Transverse colon (tissue), 4 donors: ENCODE measurements at regions not wholly inside any gene's neighbourhood (a gene's known extent, or its start where the extent isn't known, plus 50 kb on each side); places are given as distances from the start of the nearest gene placed in this dataset.

Source experiments
- DNase-seq: peaks from one replicate; pipeline ENCODE4 v3.0.0-alpha.2; 2019
- H3K27ac ChIP-seq, 4 donors: fragments of 200-600 bp; sonication (generic); 2 replicates each; pipeline ENCODE4 v1.5.1; 2016 to 2018; ENCODE audit warnings: inconsistent platforms in 4 of 4
- H3K27me3 ChIP-seq: fragments of 200-600 bp; sonication (generic); 2 replicates; pipeline ENCODE4 v1.5.1; 2017; ENCODE audit warnings: inconsistent platforms
- H3K36me3 ChIP-seq, 4 donors: fragments of 200-600 bp; sonication (generic); 2 replicates each; pipeline ENCODE4 v1.5.1; 2017 to 2019; ENCODE audit warnings: inconsistent platforms in 4 of 4
- H3K4me1 ChIP-seq, 4 donors: fragments of 200-600 bp; sonication (generic); 2 replicates each; pipeline ENCODE4 v1.5.1; 2017 to 2020; ENCODE audit warnings: inconsistent platforms in 4 of 4
- H3K4me3 ChIP-seq, 4 donors: fragments of 200-600 bp; sonication (generic); 1 replicate in 1 of 4; 2 replicates in 3 of 4; pipeline versions ENCODE4 v1.5.1 to v1.6.1; 2017 to 2019; ENCODE audit warnings: inconsistent platforms in 4 of 4
- H3K9me3 ChIP-seq, 2 donors: fragments of 200-600 bp; sonication (generic); 2 replicates each; pipeline ENCODE4 v1.5.1; 2017 to 2019; ENCODE audit warnings: inconsistent platforms in 2 of 2
- EP300 ChIP-seq: sonication (generic); formaldehyde crosslinking; IDR thresholded peaks from one replicate; pipeline ENCODE4 v1.6.1; 2017; ENCODE audit warnings: antibody characterized with exemption, low read depth
- POLR2A ChIP-seq: fragments of 450-650 bp; IDR thresholded peaks from one replicate; pipeline ENCODE4 v1.6.1; 2016; ENCODE audit warnings: antibody characterized with exemption, mild to moderate bottlenecking, moderate library complexity
- POLR2AphosphoS5 ChIP-seq, 3 donors: sonication (generic); formaldehyde crosslinking; IDR thresholded peaks; one replicate each; pipeline ENCODE4 v1.6.1; 2016; ENCODE audit warnings: antibody characterized with exemption in 3 of 3
- WGBS, 2 donors: methylation state at CpG; one replicate each; pipeline ENCODE4 v1.1.5; 2018; ENCODE audit warnings: low coverage in 1 of 2; 5-methylcytosine and 5-hydroxymethylcytosine counted together
- in situ Hi-C, 4 donors: fragments of 200-750 bp; cut with MboI; loops; one replicate each; pipeline versions ENCODE4 v1.15.0 to v1.15.1; 2017; ENCODE audit warnings: low sequenced_read_pairs in 3 of 4, low pct_ligation_motif_present in 1 of 4, low pct_unique_long_range_greater_than_20kb in 1 of 4
- intact Hi-C: fragments of 100-400 bp; cut with DNase I; formaldehyde crosslinking; loops from one replicate; pipeline ENCODE4 v1.15.1; 2023; ENCODE audit warnings: low total_unique reads
- TF ChIP-seq, protein P1 (sequence below), 5 experiments: fragments of 200-600 bp in 3 of 5; fragments of 450-650 bp in 2 of 5; sonication (generic) in 3 of 5; IDR thresholded peaks; 1 replicate in 2 of 5; 2 replicates in 3 of 5; pipeline ENCODE4 v1.5.1; 2016 to 2017; ENCODE audit warnings: antibody characterized with exemption in 5 of 5, inconsistent platforms in 3 of 5, mild to moderate bottlenecking in 2 of 5, moderate library complexity in 1 of 5

DNA sequence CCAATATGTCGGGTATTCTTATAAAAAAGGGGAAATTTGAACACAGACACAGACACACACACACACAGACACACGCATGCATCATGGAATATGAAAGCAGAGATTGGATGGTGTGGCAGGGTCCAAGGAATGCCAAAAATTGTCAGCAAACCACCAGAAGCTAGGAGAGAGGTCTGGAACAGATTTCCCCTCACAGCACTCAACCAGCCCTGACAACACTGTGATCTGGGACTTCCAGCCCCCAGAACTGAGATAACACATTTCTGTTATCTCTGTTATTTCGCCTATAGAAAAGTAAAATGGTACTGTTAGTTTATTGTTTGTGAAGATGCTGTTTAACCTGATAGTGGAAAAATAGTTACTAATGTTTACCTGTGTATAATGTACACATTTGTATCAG lies 145.4 kb upstream of the ZBED5 start:
- TF ChIP-seq EP300 (no peak), POLR2A (no peak), POLR2AphosphoS5 (IDR thresholded peaks at IDR 0.05) (no peak)
- TF ChIP-seq, protein P1, sequence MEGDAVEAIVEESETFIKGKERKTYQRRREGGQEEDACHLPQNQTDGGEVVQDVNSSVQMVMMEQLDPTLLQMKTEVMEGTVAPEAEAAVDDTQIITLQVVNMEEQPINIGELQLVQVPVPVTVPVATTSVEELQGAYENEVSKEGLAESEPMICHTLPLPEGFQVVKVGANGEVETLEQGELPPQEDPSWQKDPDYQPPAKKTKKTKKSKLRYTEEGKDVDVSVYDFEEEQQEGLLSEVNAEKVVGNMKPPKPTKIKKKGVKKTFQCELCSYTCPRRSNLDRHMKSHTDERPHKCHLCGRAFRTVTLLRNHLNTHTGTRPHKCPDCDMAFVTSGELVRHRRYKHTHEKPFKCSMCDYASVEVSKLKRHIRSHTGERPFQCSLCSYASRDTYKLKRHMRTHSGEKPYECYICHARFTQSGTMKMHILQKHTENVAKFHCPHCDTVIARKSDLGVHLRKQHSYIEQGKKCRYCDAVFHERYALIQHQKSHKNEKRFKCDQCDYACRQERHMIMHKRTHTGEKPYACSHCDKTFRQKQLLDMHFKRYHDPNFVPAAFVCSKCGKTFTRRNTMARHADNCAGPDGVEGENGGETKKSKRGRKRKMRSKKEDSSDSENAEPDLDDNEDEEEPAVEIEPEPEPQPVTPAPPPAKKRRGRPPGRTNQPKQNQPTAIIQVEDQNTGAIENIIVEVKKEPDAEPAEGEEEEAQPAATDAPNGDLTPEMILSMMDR (IDR thresholded peaks at IDR 0.05), result no peak
- Histone ChIP-seq H3K27me3 (peaks cover 7% of the 10 kb centered on the region), H3K36me3 (no peaks in the 10 kb centered on the region), H3K4me3 (no peak overlapping the region), H3K4me1 (peaks cover 0 to 9% (median 0%) of the 10 kb centered on the region in 4 donors), H3K9me3 (no peaks in the 10 kb centered on the region), H3K27ac (peak overlapping the region in 1 of 4 donors; percentile 30)
- intact Hi-C loops, result no loop called here
- in situ Hi-C loops, result no loop called here
- no peak for DNase-seq
- 52 to 80% methylated on average over 2 to 3 of the region's 3 CpGs for WGBS, 2 donors

DNA sequence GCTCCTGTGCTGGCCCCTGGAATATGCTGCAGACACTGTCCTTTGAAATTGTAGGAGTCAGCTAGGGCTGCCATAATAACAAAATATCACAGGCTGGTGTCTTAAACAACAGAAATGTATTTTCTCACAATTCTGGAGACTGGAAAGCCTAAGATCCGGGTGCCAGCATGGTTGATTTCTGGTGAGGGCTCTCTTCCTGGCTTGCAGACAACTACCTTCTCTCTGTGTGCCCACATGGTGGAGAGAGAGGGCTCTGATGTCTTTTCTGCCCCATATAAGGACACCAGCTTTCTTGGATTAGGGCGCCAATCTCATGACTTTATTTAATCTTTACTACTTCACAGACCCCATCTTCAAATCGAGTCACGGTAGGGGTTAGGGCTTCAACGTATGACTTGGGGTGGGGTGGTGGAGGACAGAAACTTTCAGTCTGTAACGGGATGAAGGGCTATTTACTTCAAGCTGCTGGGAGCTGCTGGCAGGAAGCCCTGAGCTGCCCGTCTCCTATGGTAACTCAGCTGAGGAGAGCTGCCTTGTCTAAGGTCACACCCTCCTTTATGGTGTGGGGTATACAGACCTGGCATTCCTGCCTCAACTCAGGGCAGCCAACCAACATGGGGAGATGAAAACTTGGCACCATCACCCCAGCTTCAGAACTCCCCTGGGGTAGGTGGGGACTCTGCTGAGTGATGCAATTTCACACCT lies 142.9 kb upstream of the ZBED5 start:
- WGBS, 2 donors, result 40 to 45% methylated on average over 1 to 7 of the region's 7 CpGs
- peaks cover 7% of the 10 kb centered on the region for H3K27me3 ChIP-seq
- TF ChIP-seq, protein P1 (IDR thresholded peaks at IDR 0.05), result no peak
- TF ChIP-seq POLR2A (no peak), EP300 (no peak), POLR2AphosphoS5 (IDR thresholded peaks at IDR 0.05) (no peak)
- intact Hi-C loops, result no loop called here
- H3K36me3 ChIP-seq, result no peaks in the 10 kb centered on the region
- H3K4me3 ChIP-seq, result no peak overlapping the region
- no peak overlapping the region for H3K27ac ChIP-seq
- DNase-seq, result peak; percentile 47
- in situ Hi-C loops, result no loop called here
- peaks cover 0 to 9% (median 0%) of the 10 kb centered on the region in 4 donors for H3K4me1 ChIP-seq
- no peaks in the 10 kb centered on the region for H3K9me3 ChIP-seq

DNA sequence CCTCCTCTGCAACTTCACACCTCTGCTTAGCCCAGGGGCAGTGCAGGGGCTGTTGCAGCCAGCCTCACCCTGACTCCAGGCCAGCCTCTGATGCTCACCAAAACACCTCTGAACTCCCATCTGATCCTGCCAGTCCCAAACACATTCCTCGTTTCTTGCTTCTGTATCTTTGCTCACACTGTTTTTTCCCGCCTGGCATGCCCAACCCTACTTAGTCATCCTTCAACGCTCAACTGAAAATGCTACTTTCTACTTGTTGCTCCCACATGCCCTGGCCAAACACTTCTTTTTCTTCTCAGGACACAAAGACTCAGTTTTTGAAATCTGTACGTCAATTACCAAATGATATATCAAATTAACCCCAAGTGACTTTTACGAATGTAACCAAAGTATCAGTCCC lies 140.8 kb upstream of the ZBED5 start:
- WGBS, 2 donors, result 82 to 89% methylated on average over 5 of the region's 5 CpGs
- Histone ChIP-seq H3K27me3 (peaks cover 7% of the 10 kb centered on the region), H3K9me3 (no peaks in the 10 kb centered on the region), H3K27ac (no peak overlapping the region), H3K4me1 (peaks cover 0 to 9% (median 0%) of the 10 kb centered on the region in 4 donors), H3K36me3 (no peaks in the 10 kb centered on the region), H3K4me3 (no peak overlapping the region)
- in situ Hi-C loops, result no loop called here
- TF ChIP-seq POLR2AphosphoS5 (IDR thresholded peaks at IDR 0.05) (no peak), POLR2A (no peak), EP300 (no peak)
- TF ChIP-seq, protein P1 (IDR thresholded peaks at IDR 0.05), result no peak
- DNase-seq, result no peak
- intact Hi-C loops, result no loop called here

DNA sequence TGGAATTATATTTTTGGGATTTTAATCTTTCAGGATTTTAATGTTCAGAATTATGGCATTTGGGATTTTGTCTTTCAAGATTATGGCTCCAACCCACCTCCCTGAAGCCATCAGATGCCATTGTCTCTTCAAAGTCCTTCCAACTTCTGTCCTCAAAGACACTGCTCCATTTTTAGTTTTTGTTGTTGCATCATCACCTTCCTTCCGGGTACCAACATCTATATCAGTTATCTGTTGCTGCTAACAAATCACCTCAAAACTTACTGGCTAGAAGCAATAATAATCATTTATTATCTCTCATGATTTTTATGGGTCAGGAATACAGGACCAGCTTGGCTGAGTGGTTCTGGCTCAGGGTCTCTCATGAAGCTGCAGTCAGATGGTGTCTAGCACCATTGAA lies 138.8 kb upstream of the ZBED5 start:
- Histone ChIP-seq H3K27me3 (no peaks in the 10 kb centered on the region), H3K36me3 (no peaks in the 10 kb centered on the region), H3K4me3 (no peak overlapping the region), H3K9me3 (no peaks in the 10 kb centered on the region), H3K4me1 (peaks cover 0 to 9% (median 1%) of the 10 kb centered on the region in 4 donors), H3K27ac (no peak overlapping the region)
- WGBS, 2 donors, result 42 to 52% methylated on average over 1 of the region's 1 CpG
- DNase-seq, result no peak
- TF ChIP-seq POLR2AphosphoS5 (IDR thresholded peaks at IDR 0.05) (no peak), EP300 (no peak), POLR2A (no peak)
- TF ChIP-seq, protein P1 (IDR thresholded peaks at IDR 0.05), result no peak
- intact Hi-C loops (no loop called here), in situ Hi-C loops (no loop called here)
